Ovary (tissue), 3 donors: ENCODE measurements at regions not wholly inside any gene's neighbourhood (a gene's known extent, or its start where the extent isn't known, plus 50 kb on each side); places are given as distances from the start of the nearest gene placed in this dataset.

ENCODE experiments used
- EP300 ChIP-seq: sonication (generic); formaldehyde crosslinking; IDR thresholded peaks from one replicate; pipeline ENCODE4 v1.6.1; 2017; ENCODE audit warnings: antibody characterized with exemption
- POLR2A ChIP-seq: fragments of 450-650 bp; IDR thresholded peaks from one replicate; pipeline ENCODE4 v1.6.1; 2017; ENCODE audit warnings: antibody characterized with exemption, mild to moderate bottlenecking, moderate library complexity
- TF ChIP-seq, protein P1 (sequence below), 3 donors: fragments of 450-650 bp in 2 of 3; fragments of 200-600 bp in 1 of 3; IDR thresholded peaks; one replicate each; pipeline versions ENCODE4 v1.5.1 to v1.8.0; 2016 to 2022; ENCODE audit warnings: antibody characterized with exemption in 3 of 3, mild to moderate bottlenecking in 1 of 3
- donor health status: DM: no; HTN: no; CAD: no.

- TF ChIP-seq, protein P1, sequence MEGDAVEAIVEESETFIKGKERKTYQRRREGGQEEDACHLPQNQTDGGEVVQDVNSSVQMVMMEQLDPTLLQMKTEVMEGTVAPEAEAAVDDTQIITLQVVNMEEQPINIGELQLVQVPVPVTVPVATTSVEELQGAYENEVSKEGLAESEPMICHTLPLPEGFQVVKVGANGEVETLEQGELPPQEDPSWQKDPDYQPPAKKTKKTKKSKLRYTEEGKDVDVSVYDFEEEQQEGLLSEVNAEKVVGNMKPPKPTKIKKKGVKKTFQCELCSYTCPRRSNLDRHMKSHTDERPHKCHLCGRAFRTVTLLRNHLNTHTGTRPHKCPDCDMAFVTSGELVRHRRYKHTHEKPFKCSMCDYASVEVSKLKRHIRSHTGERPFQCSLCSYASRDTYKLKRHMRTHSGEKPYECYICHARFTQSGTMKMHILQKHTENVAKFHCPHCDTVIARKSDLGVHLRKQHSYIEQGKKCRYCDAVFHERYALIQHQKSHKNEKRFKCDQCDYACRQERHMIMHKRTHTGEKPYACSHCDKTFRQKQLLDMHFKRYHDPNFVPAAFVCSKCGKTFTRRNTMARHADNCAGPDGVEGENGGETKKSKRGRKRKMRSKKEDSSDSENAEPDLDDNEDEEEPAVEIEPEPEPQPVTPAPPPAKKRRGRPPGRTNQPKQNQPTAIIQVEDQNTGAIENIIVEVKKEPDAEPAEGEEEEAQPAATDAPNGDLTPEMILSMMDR (IDR thresholded peaks at IDR 0.05), result no peak
- TF ChIP-seq POLR2A (no peak), EP300 (no peak)
Measured at GRCh38 chr5:163826201-163826600, 320.8 kb downstream of the MAT2B start.
